ENCODE measurements at regions not wholly inside any gene's neighbourhood (a gene's known extent, or its start where the extent isn't known, plus 50 kb on each side); places are given as distances from the start of the nearest gene placed in this dataset.

- H4K20me1 ChIP-seq (replicated peaks; ENCODE audit: control insufficient read depth, extremely low read depth, insufficient read depth, low read length) = no peaks in the 10 kb centered on the region
- POLR2A ChIA-PET = no interaction called here
- H3K79me2 ChIP-seq (ENCODE audit: control insufficient read depth, insufficient read depth, low read length) = no peaks in the 10 kb centered on the region
- CTCF ChIA-PET = interaction anchor here (0.8 to 1.3 kb wide), 3 partner anchors 17 to 581 kb away, joined by 3 to 4 read pairs (median 3); no protein-coding TSS in a partner anchor
- H3K27ac ChIP-seq (ENCODE audit: insufficient read depth, low read depth, low read length) = no peak overlapping the region
- H2AFZ ChIP-seq (ENCODE audit: low read depth, low read length) = no peak overlapping the region
- H3K9me3 ChIP-seq (replicated peaks; ENCODE audit: control insufficient read depth, insufficient read depth, low read length) = no peaks in the 10 kb centered on the region
- no peak overlapping the region for H3K4me3 ChIP-seq (replicated peaks in 1 of 3; ENCODE audit: insufficient read depth in 1 of 3, low read depth in 1 of 3, low read length in 3 of 3)
- H3K36me3 ChIP-seq (ENCODE audit: control insufficient read depth in 2 of 2, extremely low read depth in 1 of 2, insufficient read depth in 2 of 2, low read length in 2 of 2) = no peaks in the 10 kb centered on the region
- H3K4me2 ChIP-seq (ENCODE audit: insufficient read depth, low read length) = no peak overlapping the region
- DNase-seq (ENCODE audit: low read depth, low spot score) (no peak), FAIRE-seq (no peak)
- H3K9ac ChIP-seq (replicated peaks; ENCODE audit: extremely low read depth, insufficient read depth, low read length) = no peak overlapping the region
- dilution Hi-C loops (cut with MboI; ENCODE audit: extremely low pct_ligation_motif_present, low sequenced_read_pairs) = no loop called here
- no peak for TF ChIP-seq MAX (IDR thresholded peaks at IDR 0.05; ENCODE audit: insufficient read depth, insufficient read length)
- TF ChIP-seq EZH2 (IDR thresholded peaks at IDR 0.05; ENCODE audit: borderline replicate concordance, low read depth, low read length, severe bottlenecking) = no peak
- TF ChIP-seq, protein P1, sequence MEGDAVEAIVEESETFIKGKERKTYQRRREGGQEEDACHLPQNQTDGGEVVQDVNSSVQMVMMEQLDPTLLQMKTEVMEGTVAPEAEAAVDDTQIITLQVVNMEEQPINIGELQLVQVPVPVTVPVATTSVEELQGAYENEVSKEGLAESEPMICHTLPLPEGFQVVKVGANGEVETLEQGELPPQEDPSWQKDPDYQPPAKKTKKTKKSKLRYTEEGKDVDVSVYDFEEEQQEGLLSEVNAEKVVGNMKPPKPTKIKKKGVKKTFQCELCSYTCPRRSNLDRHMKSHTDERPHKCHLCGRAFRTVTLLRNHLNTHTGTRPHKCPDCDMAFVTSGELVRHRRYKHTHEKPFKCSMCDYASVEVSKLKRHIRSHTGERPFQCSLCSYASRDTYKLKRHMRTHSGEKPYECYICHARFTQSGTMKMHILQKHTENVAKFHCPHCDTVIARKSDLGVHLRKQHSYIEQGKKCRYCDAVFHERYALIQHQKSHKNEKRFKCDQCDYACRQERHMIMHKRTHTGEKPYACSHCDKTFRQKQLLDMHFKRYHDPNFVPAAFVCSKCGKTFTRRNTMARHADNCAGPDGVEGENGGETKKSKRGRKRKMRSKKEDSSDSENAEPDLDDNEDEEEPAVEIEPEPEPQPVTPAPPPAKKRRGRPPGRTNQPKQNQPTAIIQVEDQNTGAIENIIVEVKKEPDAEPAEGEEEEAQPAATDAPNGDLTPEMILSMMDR (IDR thresholded peaks at IDR 0.05; ENCODE audit: extremely low read depth in 1 of 2, insufficient read depth in 1 of 2, low read depth in 1 of 2, low read length in 2 of 2) = no peak
- no peak for TF ChIP-seq POLR2A (IDR thresholded peaks at IDR 0.05; ENCODE audit: low read depth, low read length)
- TF ChIP-seq JUN (IDR thresholded peaks at IDR 0.05; ENCODE audit: borderline replicate concordance, insufficient read depth, insufficient read length, low read depth) = no peak
- no peak for TF ChIP-seq FOS (IDR thresholded peaks at IDR 0.05; ENCODE audit: borderline replicate concordance, insufficient read depth, low read length)
- TF ChIP-seq MYC (IDR thresholded peaks at IDR 0.05; ENCODE audit: low read depth, low read length) = no peak
- TF ChIP-seq POLR2AphosphoS5 (IDR thresholded peaks at IDR 0.05; ENCODE audit: insufficient read depth, low read depth, low read length) = no peak
- no peak for TF ChIP-seq GATA2 (IDR thresholded peaks at IDR 0.05; ENCODE audit: insufficient read depth, insufficient read length, low read depth, low read length)
- BruUV-seq (replicated peaks) = no TSS peak
- H3K4me1 ChIP-seq (ENCODE audit: control insufficient read depth, extremely low read depth, insufficient read depth, low read length) = peaks cover 18% of the 10 kb centered on the region
- no peaks in the 10 kb centered on the region for H3K9me1 ChIP-seq (replicated peaks; ENCODE audit: control insufficient read depth, extremely low read depth, insufficient read depth, low read length)
- intact Hi-C loops (cut with micrococcal nuclease) = loop anchor here (10.0 kb wide), 1 partner anchor 517 kb away; no protein-coding TSS in a partner anchor
- H3K27me3 ChIP-seq (ENCODE audit: control insufficient read depth in 2 of 2, insufficient read depth in 2 of 2, low read length in 2 of 2) = no peaks in the 10 kb centered on the region
These were observed 135.5 kb upstream of the SPACA1 start for GRCh38 chr6:87912102-87912501.
